Tibial nerve (tissue), 4 donors: ENCODE measurements at regions not wholly inside any gene's neighbourhood (a gene's known extent, or its start where the extent isn't known, plus 50 kb on each side); places are given as distances from the start of the nearest gene placed in this dataset.

Experiments
- EP300 ChIP-seq, 2 donors: sonication (generic); formaldehyde crosslinking; IDR thresholded peaks; one replicate each; pipeline ENCODE4 v1.6.1; 2017; ENCODE audit warnings: antibody characterized with exemption in 2 of 2, mild to moderate bottlenecking in 1 of 2
- POLR2A ChIP-seq, 2 donors: fragments of 450-650 bp; IDR thresholded peaks; one replicate each; pipeline ENCODE4 v1.6.1; 2017; ENCODE audit warnings: antibody characterized with exemption in 2 of 2, mild to moderate bottlenecking in 2 of 2, moderate library complexity in 2 of 2
- TF ChIP-seq, protein P1 (sequence below), 5 experiments: fragments of 200-600 bp in 3 of 5; fragments of 450-650 bp in 2 of 5; sonication (generic) in 3 of 5; IDR thresholded peaks; one replicate each; pipeline ENCODE4 v1.5.1; 2016 to 2019; ENCODE audit warnings: antibody characterized with exemption in 5 of 5, mild to moderate bottlenecking in 3 of 5, moderate library complexity in 2 of 5

DNA sequence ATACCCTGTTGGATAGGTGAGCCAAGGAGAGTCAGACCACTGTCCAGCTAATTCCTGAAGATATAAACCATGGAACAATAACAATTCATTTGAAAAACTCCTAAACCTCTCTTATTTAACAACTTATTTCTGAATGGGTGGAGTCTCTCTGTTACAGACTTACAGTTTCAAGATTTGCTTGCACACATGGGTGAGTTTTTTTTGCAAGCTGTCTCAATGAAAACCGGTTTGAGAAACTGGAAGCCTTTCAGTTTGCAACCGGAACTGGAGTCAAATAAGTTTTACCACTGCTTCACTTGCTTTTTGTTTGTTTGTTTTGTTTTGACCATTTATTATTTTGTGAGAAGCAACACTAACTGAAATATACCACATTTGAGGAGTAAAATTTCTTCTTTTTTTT lies 243.8 kb downstream of the MTERF1 start:
- TF ChIP-seq, protein P1, sequence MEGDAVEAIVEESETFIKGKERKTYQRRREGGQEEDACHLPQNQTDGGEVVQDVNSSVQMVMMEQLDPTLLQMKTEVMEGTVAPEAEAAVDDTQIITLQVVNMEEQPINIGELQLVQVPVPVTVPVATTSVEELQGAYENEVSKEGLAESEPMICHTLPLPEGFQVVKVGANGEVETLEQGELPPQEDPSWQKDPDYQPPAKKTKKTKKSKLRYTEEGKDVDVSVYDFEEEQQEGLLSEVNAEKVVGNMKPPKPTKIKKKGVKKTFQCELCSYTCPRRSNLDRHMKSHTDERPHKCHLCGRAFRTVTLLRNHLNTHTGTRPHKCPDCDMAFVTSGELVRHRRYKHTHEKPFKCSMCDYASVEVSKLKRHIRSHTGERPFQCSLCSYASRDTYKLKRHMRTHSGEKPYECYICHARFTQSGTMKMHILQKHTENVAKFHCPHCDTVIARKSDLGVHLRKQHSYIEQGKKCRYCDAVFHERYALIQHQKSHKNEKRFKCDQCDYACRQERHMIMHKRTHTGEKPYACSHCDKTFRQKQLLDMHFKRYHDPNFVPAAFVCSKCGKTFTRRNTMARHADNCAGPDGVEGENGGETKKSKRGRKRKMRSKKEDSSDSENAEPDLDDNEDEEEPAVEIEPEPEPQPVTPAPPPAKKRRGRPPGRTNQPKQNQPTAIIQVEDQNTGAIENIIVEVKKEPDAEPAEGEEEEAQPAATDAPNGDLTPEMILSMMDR (IDR thresholded peaks at IDR 0.05), result no peak
- no peak for TF ChIP-seq POLR2A (IDR thresholded peaks at IDR 0.05)
- TF ChIP-seq EP300 (IDR thresholded peaks at IDR 0.05), result no peak
